Endodermal cell (in vitro differentiated cells): ENCODE measurements at regions not wholly inside any gene's neighbourhood (a gene's known extent, or its start where the extent isn't known, plus 50 kb on each side); places are given as distances from the start of the nearest gene placed in this dataset.

Experiments used
- DNase-seq: peaks from one replicate; pipeline ENCODE4 v3.0.0-alpha.2; 2017
- H3K27ac ChIP-seq: 2 replicates; pipeline ENCODE4 v1.5.1; 2013; ENCODE audit warnings: mild to moderate bottlenecking, low read depth, low read length, moderate library complexity
- H3K27me3 ChIP-seq: 2 replicates; pipeline ENCODE4 v1.6.1; 2013; ENCODE audit warnings: mild to moderate bottlenecking, low read length, moderate library complexity; ENCODE audit not compliant: insufficient read depth, control insufficient read depth, poor library complexity, severe bottlenecking
- H3K36me3 ChIP-seq: 2 replicates; pipeline ENCODE4 v1.7.0; 2013; ENCODE audit warnings: mild to moderate bottlenecking, low read length, moderate library complexity; ENCODE audit not compliant: control insufficient read depth, insufficient read depth
- H3K4me1 ChIP-seq: one replicate; pipeline ENCODE4 v1.7.0; 2013; ENCODE audit warnings: low read length; ENCODE audit not compliant: control insufficient read depth, insufficient read depth
- H3K4me3 ChIP-seq: 2 replicates; pipeline ENCODE4 v1.5.1; 2013; ENCODE audit warnings: mild to moderate bottlenecking, low read length, moderate library complexity
- H3K9ac ChIP-seq: 2 replicates; pipeline ENCODE4 v1.6.1; 2013; ENCODE audit warnings: mild to moderate bottlenecking, low read length, moderate library complexity; ENCODE audit not compliant: poor library complexity, severe bottlenecking; ENCODE audit errors: extremely low read depth
- H3K9me3 ChIP-seq: 2 replicates; pipeline ENCODE4 v1.6.1; 2013; ENCODE audit warnings: mild to moderate bottlenecking, low read length, moderate library complexity; ENCODE audit not compliant: control insufficient read depth
- H3K27ac Mint-ChIP-seq: 2 replicates; pipeline ENCODE4 v1.8.0; 2020; ENCODE audit warnings: mixed read lengths
- H3K27me3 Mint-ChIP-seq: 2 replicates; pipeline ENCODE4 v1.8.0; 2021; ENCODE audit warnings: mild to moderate bottlenecking, mixed read lengths; ENCODE audit not compliant: insufficient read depth
- H3K36me3 Mint-ChIP-seq: 2 replicates; pipeline ENCODE4 v1.8.0; 2020; ENCODE audit warnings: low read depth, mixed read lengths
- H3K4me1 Mint-ChIP-seq: 2 replicates; pipeline ENCODE4 v1.8.0; 2020; ENCODE audit warnings: mixed read lengths
- H3K4me3 Mint-ChIP-seq: 2 replicates; pipeline ENCODE4 v1.8.0; 2020; ENCODE audit warnings: mild to moderate bottlenecking, moderate library complexity, mixed read lengths
- H3K9me3 Mint-ChIP-seq: 2 replicates; pipeline ENCODE4 v1.8.0; 2020; ENCODE audit warnings: mild to moderate bottlenecking, mixed read lengths
- WGBS, 2 experiments: methylation state at CpG; one replicate each; pipeline versions ENCODE4 v1.1.5 to v1.1.7; 2013; ENCODE audit warnings: missing lambda C conversion rate in 2 of 2, mixed read lengths in 1 of 2; ENCODE audit not compliant: insufficient coverage in 1 of 2, insufficient read length in 1 of 2; 5-methylcytosine and 5-hydroxymethylcytosine counted together
- TF ChIP-seq, protein P1 (sequence below): fragments of 200-600 bp; sonication (generic); conservative IDR thresholded peaks from 2 replicates; pipeline ENCODE4 v1.5.0; 2021; ENCODE audit warnings: antibody characterized with exemption, mild to moderate bottlenecking

DNA sequence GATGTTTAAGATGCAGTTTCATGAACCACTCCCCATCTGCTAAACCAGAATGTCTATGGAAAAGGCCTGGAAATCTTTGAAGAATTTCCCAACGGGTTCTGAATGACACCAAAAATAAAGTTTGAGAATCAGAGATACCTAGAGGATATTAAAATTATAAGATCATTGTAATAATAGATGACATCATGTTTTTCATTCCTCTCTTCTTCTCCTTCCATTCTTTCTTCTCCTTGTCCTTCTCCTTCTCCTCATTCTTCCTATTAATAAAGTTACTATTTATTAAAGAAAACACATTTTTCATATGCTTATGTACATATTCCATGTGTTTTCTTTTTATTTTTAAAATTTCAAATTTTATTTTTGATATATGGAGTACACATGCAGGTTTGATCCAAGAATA is 1449.4 kb downstream of the LRFN5 start:
- WGBS, 2 experiments, result 100% methylated on average over 1 of the region's 1 CpG; no CpG with 5 or more reads in 1 of the 2 experiments
- no peaks in the 10 kb centered on the region for H3K4me1 Mint-ChIP-seq
- H3K9ac ChIP-seq, result no peak overlapping the region
- H3K9me3 Mint-ChIP-seq, result peaks cover 2% of the 10 kb centered on the region
- no peak overlapping the region for H3K4me3 ChIP-seq
- no peak overlapping the region for H3K27ac Mint-ChIP-seq
- no peak for DNase-seq
- no peak overlapping the region for H3K27ac ChIP-seq
- H3K36me3 ChIP-seq, result no peaks in the 10 kb centered on the region
- no peaks in the 10 kb centered on the region for H3K4me1 ChIP-seq
- TF ChIP-seq, protein P1, sequence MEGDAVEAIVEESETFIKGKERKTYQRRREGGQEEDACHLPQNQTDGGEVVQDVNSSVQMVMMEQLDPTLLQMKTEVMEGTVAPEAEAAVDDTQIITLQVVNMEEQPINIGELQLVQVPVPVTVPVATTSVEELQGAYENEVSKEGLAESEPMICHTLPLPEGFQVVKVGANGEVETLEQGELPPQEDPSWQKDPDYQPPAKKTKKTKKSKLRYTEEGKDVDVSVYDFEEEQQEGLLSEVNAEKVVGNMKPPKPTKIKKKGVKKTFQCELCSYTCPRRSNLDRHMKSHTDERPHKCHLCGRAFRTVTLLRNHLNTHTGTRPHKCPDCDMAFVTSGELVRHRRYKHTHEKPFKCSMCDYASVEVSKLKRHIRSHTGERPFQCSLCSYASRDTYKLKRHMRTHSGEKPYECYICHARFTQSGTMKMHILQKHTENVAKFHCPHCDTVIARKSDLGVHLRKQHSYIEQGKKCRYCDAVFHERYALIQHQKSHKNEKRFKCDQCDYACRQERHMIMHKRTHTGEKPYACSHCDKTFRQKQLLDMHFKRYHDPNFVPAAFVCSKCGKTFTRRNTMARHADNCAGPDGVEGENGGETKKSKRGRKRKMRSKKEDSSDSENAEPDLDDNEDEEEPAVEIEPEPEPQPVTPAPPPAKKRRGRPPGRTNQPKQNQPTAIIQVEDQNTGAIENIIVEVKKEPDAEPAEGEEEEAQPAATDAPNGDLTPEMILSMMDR, result no peak
- H3K27me3 ChIP-seq, result no peaks in the 10 kb centered on the region
- H3K9me3 ChIP-seq, result peaks cover 5% of the 10 kb centered on the region
- no peak overlapping the region for H3K4me3 Mint-ChIP-seq
- no peaks in the 10 kb centered on the region for H3K27me3 Mint-ChIP-seq
- H3K36me3 Mint-ChIP-seq, result no peaks in the 10 kb centered on the region

DNA sequence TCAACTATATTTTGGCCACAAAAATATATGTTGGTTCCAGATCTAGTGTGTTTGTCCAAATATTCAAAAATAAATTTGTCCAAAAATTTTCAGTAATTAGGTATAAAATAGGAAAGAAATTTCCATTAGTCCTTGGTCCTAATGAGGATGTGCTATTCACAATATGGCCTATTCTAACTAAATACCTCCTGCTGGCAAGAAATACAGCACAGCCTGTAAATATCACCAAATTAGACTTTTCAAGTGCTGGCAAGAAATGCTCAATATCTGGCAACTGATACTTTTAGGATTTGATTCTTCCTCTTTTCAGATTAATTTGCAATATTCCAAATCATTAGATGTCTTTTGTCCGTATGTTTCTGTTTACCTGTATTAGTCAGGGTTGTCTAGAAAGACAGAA is 1446.2 kb downstream of the LRFN5 start:
- TF ChIP-seq, protein P1, result no peak

DNA sequence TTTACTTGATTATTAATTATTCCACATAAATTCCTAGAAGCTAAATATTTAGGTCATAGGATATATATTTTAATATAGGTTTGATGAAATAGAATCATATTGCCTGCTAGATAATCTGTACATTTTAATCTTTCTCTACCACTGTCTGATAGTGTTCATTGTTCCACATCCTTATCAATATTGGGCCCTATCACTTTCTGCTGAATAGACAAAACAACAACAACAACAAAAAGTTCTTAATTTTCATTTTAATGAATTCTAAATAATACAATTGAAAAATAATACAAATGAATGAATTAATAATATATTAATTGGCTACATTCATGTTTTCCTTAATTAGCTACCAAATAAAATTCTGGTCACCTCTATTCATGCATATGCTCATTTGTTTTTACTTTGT is 1437.2 kb downstream of the LRFN5 start:
- Histone ChIP-seq H3K4me1 (no peaks in the 10 kb centered on the region), H3K9me3 (no peaks in the 10 kb centered on the region), H3K27ac (no peak overlapping the region), H3K27me3 (no peaks in the 10 kb centered on the region), H3K9ac (no peak overlapping the region), H3K4me3 (no peak overlapping the region), H3K36me3 (no peaks in the 10 kb centered on the region)
- H3K4me1 Mint-ChIP-seq, result no peaks in the 10 kb centered on the region
- no peaks in the 10 kb centered on the region for H3K9me3 Mint-ChIP-seq
- TF ChIP-seq, protein P1, result no peak
- H3K36me3 Mint-ChIP-seq, result no peaks in the 10 kb centered on the region
- H3K27me3 Mint-ChIP-seq, result no peaks in the 10 kb centered on the region
- no peak for DNase-seq
- no peak overlapping the region for H3K4me3 Mint-ChIP-seq
- H3K27ac Mint-ChIP-seq, result no peak overlapping the region

More for the DNA sequence above, 1446.2 kb downstream of the LRFN5 start:
- no peak for DNase-seq
- Histone ChIP-seq H3K9ac (no peak overlapping the region), H3K27me3 (no peaks in the 10 kb centered on the region), H3K36me3 (no peaks in the 10 kb centered on the region), H3K4me1 (no peaks in the 10 kb centered on the region), H3K9me3 (no peaks in the 10 kb centered on the region), H3K27ac (no peak overlapping the region), H3K4me3 (no peak overlapping the region)
- Mint-ChIP-seq H3K27ac (no peak overlapping the region), H3K4me3 (no peak overlapping the region), H3K9me3 (no peaks in the 10 kb centered on the region), H3K4me1 (no peaks in the 10 kb centered on the region), H3K36me3 (no peaks in the 10 kb centered on the region), H3K27me3 (no peaks in the 10 kb centered on the region)
- 100% methylated on average over 1 of the region's 1 CpG; no CpG with 5 or more reads in 1 of the 2 experiments for WGBS, 2 experiments
